ENCODE measurements at regions not wholly inside any gene's neighbourhood (a gene's known extent, or its start where the extent isn't known, plus 50 kb on each side); places are given as distances from the start of the nearest gene placed in this dataset.

GRCh38 chr19:30864391-30865215 lies 484.6 kb downstream of the TSHZ3 start:
- intact Hi-C loops (cut with DNase I) = no loop called here
- Histone ChIP-seq H3K9me3 (ENCODE audit: control insufficient read depth, low read length) (no peaks in the 10 kb centered on the region), H3K4me1 (ENCODE audit: control insufficient read depth, insufficient read depth, low read length) (no peaks in the 10 kb centered on the region), H3K27me3 (ENCODE audit: control insufficient read depth, insufficient read depth) (no peaks in the 10 kb centered on the region), H3K27ac (ENCODE audit: low read length) (no peak overlapping the region), H3K4me3 (ENCODE audit: low read length) (no peak overlapping the region)
- DNase-seq (no peak), ATAC-seq (no peak)
- WGBS = 78% methylated on average over 13 of the region's 13 CpGs

DNA sequence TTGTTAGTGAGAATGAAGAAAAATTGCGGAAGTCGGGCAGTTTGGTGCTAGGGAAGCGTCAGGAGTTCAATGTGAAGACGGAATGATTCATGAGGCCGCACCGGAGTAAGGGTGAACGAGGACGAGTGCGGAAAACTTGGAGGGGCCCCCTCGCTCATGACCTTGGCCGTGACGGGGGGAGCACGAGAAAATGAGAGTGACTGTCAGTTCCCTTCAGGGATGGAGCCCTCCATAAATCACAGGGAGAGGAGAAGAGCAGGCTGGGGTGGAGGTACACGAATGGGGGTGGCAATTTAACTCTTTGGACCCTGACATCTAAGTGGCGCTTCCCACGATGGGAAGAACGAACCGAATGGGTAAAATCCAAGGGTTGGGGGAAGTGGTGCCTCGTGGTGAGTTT lies 486.4 kb downstream of the TSHZ3 start:
- ATAC-seq (no peak), DNase-seq (no peak)
- WGBS = 80% methylated on average over 19 of the region's 19 CpGs
- Histone ChIP-seq H3K9me3 (ENCODE audit: control insufficient read depth, low read length) (no peaks in the 10 kb centered on the region), H3K27ac (ENCODE audit: low read length) (no peak overlapping the region), H3K4me3 (ENCODE audit: low read length) (no peak overlapping the region), H3K27me3 (ENCODE audit: control insufficient read depth, insufficient read depth) (no peaks in the 10 kb centered on the region), H3K4me1 (ENCODE audit: control insufficient read depth, insufficient read depth, low read length) (no peaks in the 10 kb centered on the region)
- intact Hi-C loops (cut with DNase I) = no loop called here

- no peaks in the 10 kb centered on the region for H3K9me3 ChIP-seq (ENCODE audit: control insufficient read depth, low read length)
- no peaks in the 10 kb centered on the region for H3K4me1 ChIP-seq (ENCODE audit: control insufficient read depth, insufficient read depth, low read length)
- no peak overlapping the region for H3K27ac ChIP-seq (ENCODE audit: low read length)
- DNase-seq = no peak
- H3K27me3 ChIP-seq (ENCODE audit: control insufficient read depth, insufficient read depth) = no peaks in the 10 kb centered on the region
- intact Hi-C loops (cut with DNase I) = no loop called here
- no peak for ATAC-seq
- H3K4me3 ChIP-seq (ENCODE audit: low read length) = no peak overlapping the region
- WGBS = 85% methylated on average over 5 of the region's 5 CpGs
Measured at GRCh38 chr19:30861919-30862318, 487.3 kb downstream of the TSHZ3 start.

- WGBS = 73% methylated on average over 7 of the region's 7 CpGs
- H3K27me3 ChIP-seq (ENCODE audit: control insufficient read depth, insufficient read depth) = no peaks in the 10 kb centered on the region
- intact Hi-C loops (cut with DNase I) = no loop called here
- ATAC-seq (no peak), DNase-seq (no peak)
- H3K9me3 ChIP-seq (ENCODE audit: control insufficient read depth, low read length) = no peaks in the 10 kb centered on the region
- no peaks in the 10 kb centered on the region for H3K4me1 ChIP-seq (ENCODE audit: control insufficient read depth, insufficient read depth, low read length)
- H3K27ac ChIP-seq (ENCODE audit: low read length) = no peak overlapping the region
- no peak overlapping the region for H3K4me3 ChIP-seq (ENCODE audit: low read length)
Measured at GRCh38 chr19:30857966-30858490, 485.8 kb downstream of the ZNF536 start.

- H3K4me1 ChIP-seq (ENCODE audit: control insufficient read depth, insufficient read depth, low read length) = no peaks in the 10 kb centered on the region
- no peak overlapping the region for H3K4me3 ChIP-seq (ENCODE audit: low read length)
- DNase-seq (no peak), ATAC-seq (no peak)
- intact Hi-C loops (cut with DNase I) = no loop called here
- no peaks in the 10 kb centered on the region for H3K9me3 ChIP-seq (ENCODE audit: control insufficient read depth, low read length)
- WGBS = 82% methylated on average over 6 of the region's 6 CpGs
- no peak overlapping the region for H3K27ac ChIP-seq (ENCODE audit: low read length)
- H3K27me3 ChIP-seq (ENCODE audit: control insufficient read depth, insufficient read depth) = no peaks in the 10 kb centered on the region
Measured at GRCh38 chr19:30857388-30857787, 485.2 kb downstream of the ZNF536 start.

DNA sequence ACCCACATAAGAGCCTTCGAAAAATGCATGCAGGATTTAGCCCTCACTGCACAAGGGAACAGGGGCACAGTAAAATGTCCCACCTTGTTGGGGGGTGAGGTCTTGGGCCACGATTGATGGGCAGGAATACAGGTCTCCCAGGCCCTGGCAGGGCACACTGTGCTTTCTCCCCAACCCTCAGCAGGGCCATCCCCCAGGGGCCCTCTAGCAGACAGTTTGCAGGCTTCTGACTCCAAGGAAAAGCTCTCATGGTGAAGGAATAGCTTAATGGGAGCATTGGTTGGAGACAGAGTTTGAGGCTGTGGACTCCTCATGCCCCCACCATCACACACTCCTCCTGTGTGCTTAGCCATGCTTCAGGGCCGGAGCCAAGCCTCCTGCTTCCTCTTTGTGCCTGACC lies 484.6 kb downstream of the ZNF536 start:
- ATAC-seq (no peak), DNase-seq (no peak)
- no peaks in the 10 kb centered on the region for H3K4me1 ChIP-seq (ENCODE audit: control insufficient read depth, insufficient read depth, low read length)
- H3K4me3 ChIP-seq (ENCODE audit: low read length) = no peak overlapping the region
- H3K27me3 ChIP-seq (ENCODE audit: control insufficient read depth, insufficient read depth) = no peaks in the 10 kb centered on the region
- H3K9me3 ChIP-seq (ENCODE audit: control insufficient read depth, low read length) = no peaks in the 10 kb centered on the region
- intact Hi-C loops (cut with DNase I) = no loop called here
- 77% methylated on average over 3 of the region's 3 CpGs for WGBS
- H3K27ac ChIP-seq (ENCODE audit: low read length) = no peak overlapping the region

DNA sequence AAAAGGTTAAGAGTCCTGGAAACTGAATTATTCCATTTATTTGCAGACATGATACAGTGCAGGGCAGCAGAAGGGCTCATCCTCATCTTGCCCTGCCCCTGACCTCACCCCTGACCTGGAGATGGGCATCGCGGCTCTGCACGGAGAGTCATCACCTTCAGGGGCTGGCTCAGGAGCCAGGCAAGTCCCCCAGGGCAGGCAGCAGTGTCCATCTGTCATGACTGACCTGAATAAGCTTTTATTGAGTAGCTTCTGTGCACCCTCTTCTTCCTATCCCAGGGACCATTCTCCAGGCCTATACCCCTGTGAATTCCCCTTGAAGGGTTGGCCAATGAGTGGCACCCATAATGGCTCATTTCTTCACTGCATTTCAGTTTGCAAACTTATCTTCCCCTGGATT lies 484.2 kb downstream of the ZNF536 start:
- Histone ChIP-seq H3K27me3 (ENCODE audit: control insufficient read depth, insufficient read depth) (no peaks in the 10 kb centered on the region), H3K27ac (ENCODE audit: low read length) (no peak overlapping the region), H3K4me1 (ENCODE audit: control insufficient read depth, insufficient read depth, low read length) (no peaks in the 10 kb centered on the region), H3K4me3 (ENCODE audit: low read length) (no peak overlapping the region), H3K9me3 (ENCODE audit: control insufficient read depth, low read length) (no peaks in the 10 kb centered on the region)
- 81% methylated on average over 3 of the region's 3 CpGs for WGBS
- no peak for DNase-seq
- intact Hi-C loops (cut with DNase I) = no loop called here
- no peak for ATAC-seq

DNA sequence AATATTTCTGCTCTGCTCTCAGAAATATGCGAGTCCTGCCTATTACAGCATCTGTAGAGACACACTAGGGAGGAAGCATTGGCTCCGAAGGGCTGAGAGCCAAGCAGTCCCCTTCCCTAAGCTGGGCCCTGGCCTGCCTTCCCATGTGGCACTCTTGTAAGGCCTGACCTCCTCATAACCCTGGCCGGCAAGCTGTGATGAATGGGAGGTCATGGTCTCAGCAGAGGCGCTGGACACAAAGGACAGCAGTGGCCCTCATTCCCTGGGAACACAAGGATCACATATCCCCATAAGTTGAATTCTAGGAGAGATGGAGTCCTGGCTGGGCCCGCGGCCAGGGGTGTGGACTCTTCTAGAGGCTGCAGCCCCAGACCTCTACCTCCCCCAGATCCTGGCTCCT lies 483.3 kb downstream of the ZNF536 start:
- Histone ChIP-seq H3K4me3 (ENCODE audit: low read length) (no peak overlapping the region), H3K27me3 (ENCODE audit: control insufficient read depth, insufficient read depth) (no peaks in the 10 kb centered on the region), H3K9me3 (ENCODE audit: control insufficient read depth, low read length) (no peaks in the 10 kb centered on the region), H3K27ac (ENCODE audit: low read length) (no peak overlapping the region), H3K4me1 (ENCODE audit: control insufficient read depth, insufficient read depth, low read length) (no peaks in the 10 kb centered on the region)
- intact Hi-C loops (cut with DNase I) = no loop called here
- ATAC-seq (no peak), DNase-seq (no peak)
- 64% methylated on average over 6 of the region's 6 CpGs for WGBS

- Histone ChIP-seq H3K9me3 (ENCODE audit: control insufficient read depth, low read length) (no peaks in the 10 kb centered on the region), H3K4me1 (ENCODE audit: control insufficient read depth, insufficient read depth, low read length) (no peaks in the 10 kb centered on the region), H3K27ac (ENCODE audit: low read length) (no peak overlapping the region), H3K27me3 (ENCODE audit: control insufficient read depth, insufficient read depth) (no peaks in the 10 kb centered on the region), H3K4me3 (ENCODE audit: low read length) (no peak overlapping the region)
- WGBS = 94% methylated on average over 4 of the region's 4 CpGs
- no peak for DNase-seq
- no peak for ATAC-seq
- intact Hi-C loops (cut with DNase I) = no loop called here
Measured at GRCh38 chr19:30854661-30855060, 482.5 kb downstream of the ZNF536 start.

GRCh38 chr19:30854207-30854606 lies 482.0 kb downstream of the ZNF536 start:
- H3K27me3 ChIP-seq (ENCODE audit: control insufficient read depth, insufficient read depth) = no peaks in the 10 kb centered on the region
- WGBS = 89% methylated on average over 1 of the region's 1 CpG
- no peak for DNase-seq
- no peaks in the 10 kb centered on the region for H3K4me1 ChIP-seq (ENCODE audit: control insufficient read depth, insufficient read depth, low read length)
- H3K27ac ChIP-seq (ENCODE audit: low read length) = no peak overlapping the region
- ATAC-seq = no peak
- no peaks in the 10 kb centered on the region for H3K9me3 ChIP-seq (ENCODE audit: control insufficient read depth, low read length)
- no peak overlapping the region for H3K4me3 ChIP-seq (ENCODE audit: low read length)
- intact Hi-C loops (cut with DNase I) = no loop called here

DNA sequence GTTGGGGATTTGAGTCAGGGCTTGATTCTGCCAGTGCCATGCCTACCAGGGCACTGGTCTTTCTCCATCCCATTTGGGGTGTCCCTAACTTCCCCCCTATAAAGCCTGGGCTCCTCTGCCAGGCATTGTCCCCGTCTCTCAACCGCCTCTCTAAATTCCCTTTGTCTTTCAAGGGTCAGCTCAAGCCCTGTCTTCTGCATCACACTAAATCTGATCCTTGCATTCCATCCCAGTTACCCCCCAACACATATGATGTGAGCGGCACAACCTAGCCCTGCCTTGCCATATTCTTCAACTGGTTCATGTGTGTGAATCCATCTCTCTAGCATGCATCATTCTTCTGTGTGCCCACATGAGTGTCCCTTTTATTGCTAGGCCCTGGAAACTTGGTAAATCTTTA lies 480.9 kb downstream of the ZNF536 start:
- H3K9me3 ChIP-seq (ENCODE audit: control insufficient read depth, low read length) = no peaks in the 10 kb centered on the region
- intact Hi-C loops (cut with DNase I) = no loop called here
- ATAC-seq (no peak), DNase-seq (no peak)
- no peaks in the 10 kb centered on the region for H3K27me3 ChIP-seq (ENCODE audit: control insufficient read depth, insufficient read depth)
- H3K4me3 ChIP-seq (ENCODE audit: low read length) = no peak overlapping the region
- WGBS = 92% methylated on average over 3 of the region's 3 CpGs
- H3K4me1 ChIP-seq (ENCODE audit: control insufficient read depth, insufficient read depth, low read length) = no peaks in the 10 kb centered on the region
- H3K27ac ChIP-seq (ENCODE audit: low read length) = no peak overlapping the region

GRCh38 chr19:30852168-30852567 lies 480.0 kb downstream of the ZNF536 start:
- Histone ChIP-seq H3K27ac (ENCODE audit: low read length) (no peak overlapping the region), H3K9me3 (ENCODE audit: control insufficient read depth, low read length) (no peaks in the 10 kb centered on the region), H3K4me1 (ENCODE audit: control insufficient read depth, insufficient read depth, low read length) (no peaks in the 10 kb centered on the region), H3K4me3 (ENCODE audit: low read length) (no peak overlapping the region), H3K27me3 (ENCODE audit: control insufficient read depth, insufficient read depth) (no peaks in the 10 kb centered on the region)
- no peak for ATAC-seq
- DNase-seq = no peak
- 87% methylated on average over 10 of the region's 10 CpGs for WGBS
- intact Hi-C loops (cut with DNase I) = no loop called here

All from right cardiac atrium (tissue), 5 donors.